ENCODE measurements at regions not wholly inside any gene's neighbourhood (a gene's known extent, or its start where the extent isn't known, plus 50 kb on each side); places are given as distances from the start of the nearest gene placed in this dataset.

GRCh38 chr5:10856071-10856470, 95.0 kb upstream of the DAP start:
- TF ChIP-seq CTCF (IDR thresholded peaks at IDR 0.05) (no peak), POLR2A (IDR thresholded peaks at IDR 0.05) (no peak)

All from heart left ventricle (tissue), 13 donors.